HepG2 (cell line): ENCODE measurements at regions not wholly inside any gene's neighbourhood (a gene's known extent, or its start where the extent isn't known, plus 50 kb on each side); places are given as distances from the start of the nearest gene placed in this dataset.

Experiments
- ATAC-seq: fragments of 200-7000 bp; cut with Tn5 transposase; 3 replicates; pipeline ENCODE4 v1.9.1; 2020; ENCODE audit warnings: mild to moderate bottlenecking, moderate library complexity
- BruUV-seq: library from RNA; stranded (reverse); fragments of 400-500 nt; replicated peaks from 2 replicates; lab custom pipeline; 2021; lab: Mats Ljungman, UMichigan
- CTCF ChIA-PET: fragments of 300-600 bp; formaldehyde crosslinking; extraction: SDS; loops from one replicate; lab custom pipeline; 2021; ENCODE audit warnings: low total read pairs, inconsistent platforms, low intra/inter-chr PET ratio; lab: Yijun Ruan, JAX
- POLR2A ChIA-PET: fragments of 350-600 bp; sonication (Branson Sonifier 250); formaldehyde crosslinking; loops from one replicate; lab custom pipeline; 2020; ENCODE audit warnings: antibody characterized with exemption, inconsistent platforms; lab: Yijun Ruan, JAX
- DNase-seq: peaks from one replicate; pipeline ENCODE4 v3.0.0-alpha.2; 2015; ENCODE audit warnings: low spot score
- FAIRE-seq: peaks from 3 replicates; lab custom pipeline; 2011; peaks lifted over from hg19 to GRCh38; lab: Jason Lieb, UNC
- H2AFZ ChIP-seq: one replicate; pipeline ENCODE4 v1.6.1; 2011; ENCODE audit warnings: low read length, inconsistent platforms
- H3K27ac ChIP-seq: fragments of 300-600 bp; 3 replicates; pipeline ENCODE4 v1.8.0; 2011; ENCODE audit warnings: mixed run types, mild to moderate bottlenecking, mixed read lengths, low read length, inconsistent platforms; ENCODE audit not compliant: insufficient read depth; ENCODE audit errors: extremely low read length
- H3K27me3 ChIP-seq, 2 experiments: fragments of 200-600 bp in 1 of 2; 2 replicates in 1 of 2; 3 replicates in 1 of 2; pipeline versions ENCODE4 v1.6.0 to v1.8.0; 2011; ENCODE audit warnings: low read length in 2 of 2, mild to moderate bottlenecking in 2 of 2, moderate library complexity in 2 of 2, inconsistent platforms in 1 of 2; ENCODE audit not compliant: insufficient read depth in 2 of 2, control insufficient read depth in 1 of 2
- H3K36me3 ChIP-seq, 2 experiments: fragments of 200-600 bp in 1 of 2; replicated peaks in 1 of 2; 2 replicates in 1 of 2; 3 replicates in 1 of 2; pipeline versions ENCODE4 v1.5.1 to v1.8.0; 2011; ENCODE audit warnings: low read length in 2 of 2, inconsistent platforms in 1 of 2; ENCODE audit not compliant: insufficient read depth in 2 of 2, control insufficient read depth in 1 of 2
- H3K4me1 ChIP-seq: 2 replicates; pipeline ENCODE4 v1.5.1; 2012; ENCODE audit warnings: low read length, inconsistent platforms; ENCODE audit not compliant: insufficient read depth
- H3K4me2 ChIP-seq: 2 replicates; pipeline ENCODE4 v1.6.0; 2011; ENCODE audit warnings: low read depth, low read length, inconsistent platforms
- H3K4me3 ChIP-seq, 3 experiments: fragments of 200-600 bp in 1 of 3; sonication (generic), shearing (Covaris generic) in 1 of 3; replicated peaks in 1 of 3; 2 replicates each; pipeline ENCODE4 v1.5.1; 2011 to 2016; ENCODE audit warnings: low read length in 3 of 3, inconsistent platforms in 2 of 3, low read depth in 2 of 3, mild to moderate bottlenecking in 2 of 3, control low read depth in 1 of 3, mixed read lengths in 1 of 3; ENCODE audit not compliant: insufficient read depth in 1 of 3
- H3K79me2 ChIP-seq: one replicate; pipeline ENCODE4 v1.6.1; 2011; ENCODE audit warnings: low read length, inconsistent platforms; ENCODE audit not compliant: insufficient read depth
- H3K9ac ChIP-seq: 2 replicates; pipeline ENCODE4 v1.6.0; 2011; ENCODE audit warnings: mild to moderate bottlenecking, low read depth, low read length, inconsistent platforms; ENCODE audit not compliant: insufficient read depth
- H3K9me3 ChIP-seq: 2 replicates; pipeline ENCODE4 v1.5.1; 2012; ENCODE audit warnings: mild to moderate bottlenecking, low read length
- H4K20me1 ChIP-seq: 2 replicates; pipeline ENCODE4 v1.6.0; 2011; ENCODE audit warnings: inconsistent platforms, mild to moderate bottlenecking, low read length, moderate library complexity; ENCODE audit not compliant: insufficient read depth
- ATF1 ChIP-seq: IDR thresholded peaks from 2 replicates; pipeline ENCODE4 v1.6.1; 2016; ENCODE audit warnings: mild to moderate bottlenecking, control low read depth
- BCLAF1 ChIP-seq: fragments of 450-650 bp; IDR thresholded peaks from 2 replicates; pipeline ENCODE4 v1.6.1; 2017; ENCODE audit warnings: mild to moderate bottlenecking
- BRD4 ChIP-seq: sonication (generic); formaldehyde crosslinking; IDR thresholded peaks from 2 replicates; pipeline ENCODE4 v1.4.0; 2020; ENCODE audit warnings: missing genetic modification reagents
- CREM ChIP-seq, 2 experiments: sonication (generic) in 1 of 2; formaldehyde crosslinking in 1 of 2; IDR thresholded peaks; 2 replicates each; pipeline versions ENCODE4 v1.4.0 to v1.6.1; 2016 to 2020; ENCODE audit warnings: antibody characterized with exemption in 1 of 2, mild to moderate bottlenecking in 1 of 2, missing genetic modification reagents in 1 of 2
- DBP ChIP-seq: sonication (generic); formaldehyde crosslinking; IDR thresholded peaks from 2 replicates; pipeline ENCODE4 v1.4.0; 2020; ENCODE audit warnings: missing genetic modification reagents; ENCODE audit errors: not compliant biosample characterization
- FOXO1 ChIP-seq: sonication (generic); formaldehyde crosslinking; IDR thresholded peaks from 2 replicates; pipeline ENCODE4 v1.4.0; 2020; ENCODE audit warnings: missing genetic modification reagents
- SAFB2 ChIP-seq: sonication (generic); formaldehyde crosslinking; IDR thresholded peaks from 2 replicates; pipeline ENCODE4 v1.5.1; 2020; ENCODE audit warnings: missing genetic modification reagents, low read depth, mild to moderate bottlenecking, borderline replicate concordance
- SRY ChIP-seq: sonication (generic); formaldehyde crosslinking; IDR thresholded peaks from 2 replicates; pipeline ENCODE4 v1.8.0; 2022; ENCODE audit warnings: mild to moderate bottlenecking, missing genetic modification reagents
- TBP ChIP-seq: sonication (generic); formaldehyde crosslinking; IDR thresholded peaks from 2 replicates; pipeline ENCODE4 v1.5.0; 2020; ENCODE audit warnings: missing genetic modification reagents
- WGBS: methylation state at CpG from one replicate; pipeline ENCODE4 v1.1.6; 2017; ENCODE audit warnings: low lambda C conversion rate; 5-methylcytosine and 5-hydroxymethylcytosine counted together
- in situ Hi-C: cut with HindIII; loops from 2 replicates; pipeline ENCODE4 v1.10.0; 2017; ENCODE audit warnings: low pct_unique_long_range_greater_than_20kb; ENCODE audit not compliant: extremely low pct_ligation_motif_present
- intact Hi-C: fragments of 100-400 bp; cut with micrococcal nuclease; formaldehyde crosslinking; loops from one replicate; pipeline ENCODE4 v1.10.0; 2022; ENCODE audit not compliant: unreplicated experiment
- TF ChIP-seq, protein P1 (sequence below): sonication (generic); formaldehyde crosslinking; IDR thresholded peaks from 2 replicates; pipeline ENCODE4 v1.9.0; 2021; ENCODE audit warnings: missing genetic modification reagents, borderline replicate concordance
- TF ChIP-seq, protein P2 (sequence below): sonication (generic); formaldehyde crosslinking; IDR thresholded peaks from 2 replicates; pipeline ENCODE4 v1.9.0; 2022; ENCODE audit warnings: low read depth, missing genetic modification reagents
- TF ChIP-seq, protein P3 (sequence below): sonication (generic); formaldehyde crosslinking; conservative IDR thresholded peaks from 2 replicates; pipeline ENCODE4 v1.4.0; 2020; ENCODE audit warnings: mild to moderate bottlenecking, missing genetic modification reagents, moderate library complexity

DNA sequence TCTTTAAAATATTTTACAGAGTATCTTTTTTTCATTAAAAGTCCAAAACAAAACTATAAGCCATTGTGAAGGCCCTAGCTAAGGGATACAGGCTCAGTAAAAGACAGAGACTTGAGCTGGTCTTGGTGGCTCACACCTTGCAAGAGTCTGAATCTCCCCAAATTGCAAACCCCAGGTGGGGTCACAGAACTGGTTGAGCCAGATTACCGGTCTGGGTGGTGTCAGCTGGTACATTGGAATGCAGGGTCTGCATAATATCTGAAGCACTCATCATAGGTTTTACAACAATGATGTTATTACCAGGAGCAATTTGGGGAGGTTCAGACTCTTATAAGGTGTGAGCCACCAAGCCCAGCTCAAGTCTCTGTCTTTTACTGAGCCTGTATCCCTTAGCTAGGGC, 201.2 kb upstream of the ARPP21 start (continued):
- TF ChIP-seq CREM (IDR thresholded peaks at IDR 0.05) (no peak), CREM (CRISPR knock-in tag; IDR thresholded peaks at IDR 0.05) (no peak), DBP (CRISPR knock-in tag) (no peak), SAFB2 (CRISPR knock-in tag) (no peak)
- TF ChIP-seq, protein P1, sequence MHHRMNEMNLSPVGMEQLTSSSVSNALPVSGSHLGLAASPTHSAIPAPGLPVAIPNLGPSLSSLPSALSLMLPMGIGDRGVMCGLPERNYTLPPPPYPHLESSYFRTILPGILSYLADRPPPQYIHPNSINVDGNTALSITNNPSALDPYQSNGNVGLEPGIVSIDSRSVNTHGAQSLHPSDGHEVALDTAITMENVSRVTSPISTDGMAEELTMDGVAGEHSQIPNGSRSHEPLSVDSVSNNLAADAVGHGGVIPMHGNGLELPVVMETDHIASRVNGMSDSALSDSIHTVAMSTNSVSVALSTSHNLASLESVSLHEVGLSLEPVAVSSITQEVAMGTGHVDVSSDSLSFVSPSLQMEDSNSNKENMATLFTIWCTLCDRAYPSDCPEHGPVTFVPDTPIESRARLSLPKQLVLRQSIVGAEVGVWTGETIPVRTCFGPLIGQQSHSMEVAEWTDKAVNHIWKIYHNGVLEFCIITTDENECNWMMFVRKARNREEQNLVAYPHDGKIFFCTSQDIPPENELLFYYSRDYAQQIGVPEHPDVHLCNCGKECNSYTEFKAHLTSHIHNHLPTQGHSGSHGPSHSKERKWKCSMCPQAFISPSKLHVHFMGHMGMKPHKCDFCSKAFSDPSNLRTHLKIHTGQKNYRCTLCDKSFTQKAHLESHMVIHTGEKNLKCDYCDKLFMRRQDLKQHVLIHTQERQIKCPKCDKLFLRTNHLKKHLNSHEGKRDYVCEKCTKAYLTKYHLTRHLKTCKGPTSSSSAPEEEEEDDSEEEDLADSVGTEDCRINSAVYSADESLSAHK = no peak

DNA sequence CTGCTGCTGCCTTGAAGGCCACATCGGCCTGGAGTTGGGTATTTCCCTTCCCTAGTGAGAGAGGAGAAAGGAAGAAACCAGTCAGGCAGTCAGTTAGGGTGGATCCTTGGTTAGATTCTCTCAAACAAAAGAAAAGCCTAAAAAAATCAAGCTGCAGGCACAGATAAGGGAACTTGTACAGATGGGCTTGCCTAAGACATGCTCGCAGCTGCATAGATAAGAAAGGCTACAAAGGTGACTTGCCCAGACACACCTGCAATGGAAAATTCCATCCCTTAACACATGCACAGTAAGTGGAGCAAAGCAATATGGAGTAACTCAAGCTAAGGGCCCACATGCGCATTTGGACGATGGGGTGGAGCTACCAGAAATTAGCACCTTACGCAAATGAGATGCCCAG, 199.7 kb upstream of the ARPP21 start:
- Histone ChIP-seq H3K9me3 (peaks cover 33% of the 10 kb centered on the region), H3K4me1 (no peaks in the 10 kb centered on the region), H3K27ac (no peak overlapping the region), H3K4me2 (no peak overlapping the region), H4K20me1 (no peaks in the 10 kb centered on the region), H3K79me2 (no peaks in the 10 kb centered on the region), H3K27me3 (no peaks in the 10 kb centered on the region), H3K9ac (no peak overlapping the region), H3K36me3 (no peaks in the 10 kb centered on the region), H3K4me3 (no peak overlapping the region), H2AFZ (no peak overlapping the region)
- FAIRE-seq = no peak
- DNase-seq = no peak
- ChIA-PET POLR2A (no interaction called here), CTCF (no interaction called here)
- 72% methylated on average over 5 of the region's 5 CpGs for WGBS
- no TSS peak for BruUV-seq
- intact Hi-C loops = no loop called here
- ATAC-seq = no peak
- in situ Hi-C loops = no loop called here
- TF ChIP-seq ATF1 (CRISPR knock-in tag) (no peak), FOXO1 (no peak), BCLAF1 (no peak), TBP (no peak), SRY (CRISPR knock-in tag) (no peak), BRD4 (CRISPR knock-in tag) (no peak)
- TF ChIP-seq, protein P2, sequence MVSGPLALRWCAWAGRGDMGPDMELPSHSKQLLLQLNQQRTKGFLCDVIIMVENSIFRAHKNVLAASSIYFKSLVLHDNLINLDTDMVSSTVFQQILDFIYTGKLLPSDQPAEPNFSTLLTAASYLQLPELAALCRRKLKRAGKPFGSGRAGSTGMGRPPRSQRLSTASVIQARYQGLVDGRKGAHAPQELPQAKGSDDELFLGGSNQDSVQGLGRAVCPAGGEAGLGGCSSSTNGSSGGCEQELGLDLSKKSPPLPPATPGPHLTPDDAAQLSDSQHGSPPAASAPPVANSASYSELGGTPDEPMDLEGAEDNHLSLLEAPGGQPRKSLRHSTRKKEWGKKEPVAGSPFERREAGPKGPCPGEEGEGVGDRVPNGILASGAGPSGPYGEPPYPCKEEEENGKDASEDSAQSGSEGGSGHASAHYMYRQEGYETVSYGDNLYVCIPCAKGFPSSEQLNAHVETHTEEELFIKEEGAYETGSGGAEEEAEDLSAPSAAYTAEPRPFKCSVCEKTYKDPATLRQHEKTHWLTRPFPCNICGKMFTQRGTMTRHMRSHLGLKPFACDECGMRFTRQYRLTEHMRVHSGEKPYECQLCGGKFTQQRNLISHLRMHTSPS (CRISPR knock-in tag) = no peak
- TF ChIP-seq, protein P3, sequence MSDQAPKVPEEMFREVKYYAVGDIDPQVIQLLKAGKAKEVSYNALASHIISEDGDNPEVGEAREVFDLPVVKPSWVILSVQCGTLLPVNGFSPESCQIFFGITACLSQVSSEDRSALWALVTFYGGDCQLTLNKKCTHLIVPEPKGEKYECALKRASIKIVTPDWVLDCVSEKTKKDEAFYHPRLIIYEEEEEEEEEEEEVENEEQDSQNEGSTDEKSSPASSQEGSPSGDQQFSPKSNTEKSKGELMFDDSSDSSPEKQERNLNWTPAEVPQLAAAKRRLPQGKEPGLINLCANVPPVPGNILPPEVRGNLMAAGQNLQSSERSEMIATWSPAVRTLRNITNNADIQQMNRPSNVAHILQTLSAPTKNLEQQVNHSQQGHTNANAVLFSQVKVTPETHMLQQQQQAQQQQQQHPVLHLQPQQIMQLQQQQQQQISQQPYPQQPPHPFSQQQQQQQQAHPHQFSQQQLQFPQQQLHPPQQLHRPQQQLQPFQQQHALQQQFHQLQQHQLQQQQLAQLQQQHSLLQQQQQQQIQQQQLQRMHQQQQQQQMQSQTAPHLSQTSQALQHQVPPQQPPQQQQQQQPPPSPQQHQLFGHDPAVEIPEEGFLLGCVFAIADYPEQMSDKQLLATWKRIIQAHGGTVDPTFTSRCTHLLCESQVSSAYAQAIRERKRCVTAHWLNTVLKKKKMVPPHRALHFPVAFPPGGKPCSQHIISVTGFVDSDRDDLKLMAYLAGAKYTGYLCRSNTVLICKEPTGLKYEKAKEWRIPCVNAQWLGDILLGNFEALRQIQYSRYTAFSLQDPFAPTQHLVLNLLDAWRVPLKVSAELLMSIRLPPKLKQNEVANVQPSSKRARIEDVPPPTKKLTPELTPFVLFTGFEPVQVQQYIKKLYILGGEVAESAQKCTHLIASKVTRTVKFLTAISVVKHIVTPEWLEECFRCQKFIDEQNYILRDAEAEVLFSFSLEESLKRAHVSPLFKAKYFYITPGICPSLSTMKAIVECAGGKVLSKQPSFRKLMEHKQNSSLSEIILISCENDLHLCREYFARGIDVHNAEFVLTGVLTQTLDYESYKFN (CRISPR knock-in tag) = no peak
